Stomach (tissue), 4 donors: ENCODE measurements at regions not wholly inside any gene's neighbourhood (a gene's known extent, or its start where the extent isn't known, plus 50 kb on each side); places are given as distances from the start of the nearest gene placed in this dataset.

Experiments used
- EP300 ChIP-seq: sonication (generic); formaldehyde crosslinking; IDR thresholded peaks from one replicate; pipeline ENCODE4 v1.6.1; 2017; ENCODE audit warnings: antibody characterized with exemption
- POLR2AphosphoS5 ChIP-seq, 3 donors: sonication (generic); formaldehyde crosslinking; IDR thresholded peaks; one replicate each; pipeline ENCODE4 v1.6.1; 2016; ENCODE audit warnings: antibody characterized with exemption in 3 of 3
- TF ChIP-seq, protein P1 (sequence below), 7 experiments: fragments of 450-650 bp in 4 of 7; fragments of 200-600 bp in 3 of 7; sonication (generic) in 3 of 7; IDR thresholded peaks; one replicate each; pipeline ENCODE4 v1.5.1; 2016 to 2019; ENCODE audit warnings: antibody characterized with exemption in 7 of 7, control low read depth in 2 of 7, mild to moderate bottlenecking in 1 of 7

DNA sequence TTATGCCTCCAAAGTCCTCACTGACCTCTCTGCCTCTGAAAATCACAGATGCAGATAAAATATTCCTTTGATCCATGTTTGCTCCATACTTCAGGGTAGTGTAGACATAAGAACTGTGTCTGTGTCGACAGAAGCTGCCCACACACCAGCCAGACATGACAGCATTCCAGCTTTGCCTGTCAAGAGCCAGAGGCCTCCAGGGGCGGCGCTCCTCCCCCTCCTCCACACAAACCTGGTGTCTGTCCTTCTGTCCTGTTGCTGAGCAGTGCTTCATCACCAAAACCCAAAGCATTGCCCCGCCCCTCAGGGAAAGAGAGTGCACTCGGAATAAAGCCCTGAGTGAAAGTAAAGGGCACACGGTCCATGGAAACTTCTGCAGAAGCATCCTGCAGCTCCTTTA, 379.4 kb downstream of the FBXW7 start:
- TF ChIP-seq, protein P1, sequence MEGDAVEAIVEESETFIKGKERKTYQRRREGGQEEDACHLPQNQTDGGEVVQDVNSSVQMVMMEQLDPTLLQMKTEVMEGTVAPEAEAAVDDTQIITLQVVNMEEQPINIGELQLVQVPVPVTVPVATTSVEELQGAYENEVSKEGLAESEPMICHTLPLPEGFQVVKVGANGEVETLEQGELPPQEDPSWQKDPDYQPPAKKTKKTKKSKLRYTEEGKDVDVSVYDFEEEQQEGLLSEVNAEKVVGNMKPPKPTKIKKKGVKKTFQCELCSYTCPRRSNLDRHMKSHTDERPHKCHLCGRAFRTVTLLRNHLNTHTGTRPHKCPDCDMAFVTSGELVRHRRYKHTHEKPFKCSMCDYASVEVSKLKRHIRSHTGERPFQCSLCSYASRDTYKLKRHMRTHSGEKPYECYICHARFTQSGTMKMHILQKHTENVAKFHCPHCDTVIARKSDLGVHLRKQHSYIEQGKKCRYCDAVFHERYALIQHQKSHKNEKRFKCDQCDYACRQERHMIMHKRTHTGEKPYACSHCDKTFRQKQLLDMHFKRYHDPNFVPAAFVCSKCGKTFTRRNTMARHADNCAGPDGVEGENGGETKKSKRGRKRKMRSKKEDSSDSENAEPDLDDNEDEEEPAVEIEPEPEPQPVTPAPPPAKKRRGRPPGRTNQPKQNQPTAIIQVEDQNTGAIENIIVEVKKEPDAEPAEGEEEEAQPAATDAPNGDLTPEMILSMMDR (IDR thresholded peaks at IDR 0.05), result no peak
- TF ChIP-seq EP300 (no peak), POLR2AphosphoS5 (IDR thresholded peaks at IDR 0.05) (no peak)
